Occipital lobe (tissue), 1 donor: ENCODE measurements at regions not wholly inside any gene's neighbourhood (a gene's known extent, or its start where the extent isn't known, plus 50 kb on each side); places are given as distances from the start of the nearest gene placed in this dataset.
"Not testable (repeated sequence)": the region's sequence is repeated elsewhere in the genome, so short reads cannot be mapped to it uniquely, and the experiment has no call there.

ENCODE experiments used
- DNase-seq: peaks from one replicate; lab custom pipeline; 2025; lab: John Stamatoyannopoulos, UW

DNA sequence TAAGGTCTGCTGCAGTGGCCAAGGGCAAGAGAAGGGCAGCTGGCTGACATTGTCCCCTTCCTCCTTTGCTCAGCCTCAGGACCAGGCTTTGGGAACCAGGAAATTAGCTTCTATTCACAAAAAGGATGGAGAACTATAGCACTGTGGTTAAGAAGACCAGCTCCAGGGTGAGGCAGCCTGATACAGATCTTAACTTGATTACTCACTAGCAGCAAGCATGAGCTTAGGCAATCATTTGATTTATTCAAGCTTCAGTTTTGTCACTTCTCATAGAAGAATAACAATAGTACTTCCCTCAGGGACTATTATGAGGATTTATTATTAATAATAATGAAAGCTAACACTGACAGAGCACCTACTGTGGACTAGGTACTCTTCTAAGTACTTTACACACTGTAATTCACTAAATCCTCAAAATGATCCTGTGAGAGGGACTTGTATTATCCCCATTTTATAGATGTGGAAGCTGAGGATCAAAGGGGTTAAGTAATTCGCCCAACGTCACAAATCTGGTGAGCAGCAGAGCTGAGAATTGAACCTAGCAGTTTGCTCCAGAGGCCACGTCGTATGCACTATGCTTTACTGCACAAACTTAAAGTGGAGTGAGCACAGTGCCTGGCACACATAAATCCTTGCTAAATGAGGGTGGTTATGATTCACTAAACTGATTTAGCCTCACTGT, 130.4 kb upstream of the PAK3 start:
- no peak for DNase-seq

DNA sequence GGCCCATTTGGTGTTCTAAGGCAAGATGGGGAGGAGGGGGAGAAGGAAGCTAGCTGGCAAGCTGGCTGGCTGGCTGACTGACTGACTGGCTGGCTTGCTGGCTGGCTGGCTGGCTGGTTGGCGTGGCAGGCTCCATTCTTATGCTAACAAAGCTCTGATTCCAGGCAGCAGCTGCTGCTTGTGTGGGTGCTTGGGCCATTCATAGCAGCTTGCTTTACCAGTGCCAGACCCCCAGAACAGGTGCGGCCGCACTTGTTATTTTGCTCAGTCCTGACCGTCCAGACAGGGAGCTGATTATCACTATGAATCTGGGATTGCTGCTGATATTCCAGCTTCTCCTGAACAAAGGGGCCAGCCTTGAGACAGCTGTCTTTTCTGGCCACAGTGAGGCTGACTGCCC, 131.2 kb upstream of the PAK3 start:
- peak; percentile 2 for DNase-seq

DNA sequence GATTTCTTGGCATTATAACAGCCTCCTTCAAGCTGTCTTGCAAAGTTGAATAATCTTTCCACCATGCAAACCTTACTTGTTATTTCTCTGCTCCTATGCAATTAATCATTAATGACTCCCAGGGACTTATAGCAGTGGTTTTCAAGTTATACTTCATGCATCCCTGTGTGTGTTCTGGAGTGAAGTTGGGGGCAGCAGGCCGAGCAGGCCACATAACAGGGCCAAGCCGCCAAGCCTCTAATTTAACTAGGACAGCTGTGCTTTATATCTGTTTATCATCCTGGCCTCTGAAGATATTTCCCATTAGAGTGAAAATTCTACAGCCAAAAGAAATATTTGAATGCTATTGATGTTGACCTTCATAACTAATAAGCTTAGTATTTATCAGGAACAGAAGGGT, 133.5 kb upstream of the PAK3 start:
- no peak for DNase-seq

DNA sequence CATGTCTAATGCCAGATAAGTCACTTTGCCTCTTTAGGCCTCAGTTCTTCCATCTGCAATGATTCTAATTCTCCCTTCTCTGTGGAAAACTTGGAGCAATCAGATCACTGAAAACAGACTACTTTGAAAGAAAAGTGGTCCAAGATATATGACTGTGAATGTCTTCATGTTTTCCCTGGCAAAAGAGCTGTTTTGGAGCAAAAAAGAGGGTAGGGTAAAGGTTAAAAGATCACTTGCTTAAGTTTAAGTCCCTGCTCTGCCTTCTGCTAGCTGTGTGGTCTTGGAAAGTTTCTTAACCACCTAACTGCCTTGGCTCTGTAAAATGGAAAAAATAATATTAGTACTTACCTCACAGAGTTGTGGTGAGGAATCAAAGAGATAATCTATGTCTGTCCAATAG, 140.3 kb upstream of the PAK3 start:
- no peak for DNase-seq

DNA sequence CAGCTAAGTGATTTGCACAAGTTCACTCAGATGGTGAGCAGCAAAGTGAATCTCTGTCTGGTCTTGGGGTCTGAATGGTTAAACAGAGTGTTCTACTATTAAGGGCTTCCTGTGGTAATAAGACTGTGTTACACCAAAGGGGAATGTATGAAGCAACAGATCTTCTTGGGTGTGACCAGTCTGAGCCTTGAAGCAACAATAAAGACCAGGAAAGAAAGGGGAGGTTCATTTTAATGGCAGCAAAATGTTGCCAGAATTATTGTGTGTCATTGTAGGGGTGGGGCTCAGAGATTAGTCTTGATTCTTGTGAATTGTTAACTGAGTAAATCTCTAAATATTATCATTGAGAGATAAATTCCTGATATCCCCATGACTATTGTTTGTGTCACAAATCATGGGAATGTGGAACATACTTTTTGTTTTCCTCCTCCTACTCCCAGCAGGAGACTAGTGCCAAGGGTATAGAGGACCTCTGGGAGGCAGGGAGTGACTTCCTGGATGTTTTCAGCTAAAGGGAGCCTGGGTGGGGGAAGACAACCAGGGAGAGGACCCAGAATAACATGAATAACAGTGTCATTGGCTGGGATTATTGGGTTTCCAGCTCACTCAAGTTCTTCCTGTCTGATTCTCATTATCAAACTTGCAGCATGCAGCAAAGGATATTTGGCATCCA, 141.4 kb upstream of the PAK3 start:
- no peak for DNase-seq

DNA sequence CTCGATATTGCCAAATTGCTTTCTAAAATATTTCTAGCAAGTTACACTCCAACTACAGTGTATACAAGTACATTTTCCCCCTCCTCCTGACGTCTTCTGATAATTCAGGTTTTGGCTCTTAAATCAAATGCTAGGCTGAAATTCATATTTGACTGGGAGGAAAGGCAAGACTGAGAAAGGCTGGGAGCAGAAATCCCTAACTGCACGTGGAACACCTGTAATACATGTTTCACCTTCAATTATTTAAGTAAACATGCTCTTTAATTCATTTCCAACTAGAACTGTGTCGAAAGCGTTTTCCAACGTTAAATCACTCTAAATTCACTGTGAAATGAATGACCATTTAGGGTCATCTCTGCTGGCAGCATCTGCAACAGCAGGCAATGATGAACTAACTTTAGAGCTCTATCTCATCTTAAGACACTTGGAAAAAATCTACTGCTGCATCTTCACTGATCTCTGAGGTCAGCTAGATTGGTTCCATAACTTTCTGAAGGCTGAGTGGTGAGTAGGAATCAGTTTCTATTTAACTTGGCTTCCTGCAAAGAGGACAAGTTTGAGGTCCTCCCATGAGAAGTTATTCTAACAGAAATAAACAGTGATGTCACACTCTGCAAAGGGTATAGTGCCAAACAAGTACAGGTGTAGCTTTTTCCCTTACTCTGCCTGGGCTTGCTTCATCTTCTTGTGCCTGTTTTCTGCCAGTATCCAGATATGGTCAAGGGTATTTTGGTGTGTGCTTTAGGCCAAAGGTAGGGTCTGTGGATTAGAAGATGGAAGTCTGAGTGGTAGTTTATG, 144.3 kb upstream of the PAK3 start:
- no peak for DNase-seq

DNA sequence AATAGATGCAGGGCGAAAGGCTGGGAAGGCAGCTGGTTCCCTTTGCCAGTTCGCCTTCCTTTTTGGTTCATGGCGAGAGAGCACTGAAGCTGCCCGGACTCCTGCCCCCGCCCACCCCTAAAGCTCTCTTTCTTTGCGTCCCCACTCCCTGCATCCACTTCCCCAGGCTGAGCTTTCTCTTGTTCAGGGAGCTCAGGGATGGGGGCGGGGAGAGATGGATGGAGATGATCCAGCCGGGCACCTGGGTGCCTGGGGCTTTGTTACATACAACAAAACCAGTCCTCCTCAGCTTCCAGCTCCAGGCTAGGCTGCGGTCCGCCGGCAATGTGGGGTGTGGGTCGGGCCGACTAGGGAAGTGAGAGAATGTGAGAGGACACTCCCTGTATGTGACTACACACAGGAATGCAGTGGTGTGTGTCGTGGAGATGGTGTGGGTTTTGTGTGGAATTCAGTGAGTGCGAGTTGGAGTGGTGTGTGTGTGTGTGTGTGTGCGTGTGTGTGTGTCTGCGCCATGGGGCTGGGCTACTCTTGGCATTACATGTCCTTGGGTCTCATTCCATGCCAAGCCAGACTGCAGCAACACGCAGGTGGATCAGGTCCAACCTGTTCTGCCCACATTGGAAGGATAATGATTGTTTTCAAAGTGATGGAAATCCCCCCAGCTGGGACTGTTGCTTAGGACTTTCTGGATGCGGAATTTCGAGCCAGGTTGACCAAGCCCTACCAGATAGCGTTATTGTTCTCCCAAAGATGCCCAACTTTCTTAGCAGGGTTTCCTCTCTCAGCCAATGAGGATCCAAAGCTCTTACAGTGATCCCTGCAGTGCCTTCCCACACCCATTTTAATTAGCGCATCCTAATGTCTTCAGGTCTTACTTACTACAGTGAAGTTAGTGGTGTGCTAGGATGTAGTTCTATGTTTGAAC, 149.4 kb upstream of the CHRDL1 start:
- DNase-seq = peak; percentile 13

DNA sequence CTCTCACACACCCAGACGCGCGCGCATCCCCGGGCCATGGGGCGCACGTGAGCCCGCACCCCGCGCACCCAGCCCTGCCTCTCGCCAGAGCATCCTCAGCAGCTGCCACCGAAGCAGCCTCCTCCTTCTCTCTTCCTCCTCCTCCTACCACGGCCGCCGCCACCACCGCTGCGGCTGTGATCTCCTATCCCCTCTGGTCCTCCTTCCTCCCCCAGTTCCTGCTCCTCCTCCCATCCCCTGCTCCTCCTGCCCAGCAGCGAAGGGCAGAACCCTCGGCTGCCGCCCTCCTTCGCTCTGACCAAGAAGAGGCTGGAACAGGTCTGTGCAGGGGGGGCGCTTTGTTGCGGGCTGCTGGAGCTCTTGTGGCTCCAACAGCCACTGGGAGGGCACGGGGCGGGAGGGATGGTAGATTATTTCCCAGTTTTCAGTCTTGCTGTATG, 148.7 kb upstream of the CHRDL1 start:
- no peak for DNase-seq

DNA sequence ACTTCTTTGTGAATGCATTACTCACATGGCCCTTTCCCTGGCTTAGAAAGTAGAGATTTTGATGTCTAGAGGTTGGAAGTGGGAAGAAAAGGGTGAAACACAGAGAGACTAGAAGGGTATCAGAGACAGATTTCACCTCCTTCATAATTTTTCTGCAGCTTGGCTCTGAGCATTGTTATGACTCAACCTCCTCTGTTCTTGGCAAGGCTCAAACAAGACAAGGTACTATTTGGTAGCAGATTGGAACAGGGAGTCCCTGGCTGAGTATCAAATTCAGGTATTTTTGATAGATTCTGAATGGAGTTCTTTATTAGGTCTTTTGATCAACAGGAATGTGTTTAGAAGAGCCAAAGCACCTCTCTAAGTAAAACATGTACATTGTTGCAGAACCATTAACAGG, 146.3 kb upstream of the CHRDL1 start:
- DNase-seq = no peak

DNA sequence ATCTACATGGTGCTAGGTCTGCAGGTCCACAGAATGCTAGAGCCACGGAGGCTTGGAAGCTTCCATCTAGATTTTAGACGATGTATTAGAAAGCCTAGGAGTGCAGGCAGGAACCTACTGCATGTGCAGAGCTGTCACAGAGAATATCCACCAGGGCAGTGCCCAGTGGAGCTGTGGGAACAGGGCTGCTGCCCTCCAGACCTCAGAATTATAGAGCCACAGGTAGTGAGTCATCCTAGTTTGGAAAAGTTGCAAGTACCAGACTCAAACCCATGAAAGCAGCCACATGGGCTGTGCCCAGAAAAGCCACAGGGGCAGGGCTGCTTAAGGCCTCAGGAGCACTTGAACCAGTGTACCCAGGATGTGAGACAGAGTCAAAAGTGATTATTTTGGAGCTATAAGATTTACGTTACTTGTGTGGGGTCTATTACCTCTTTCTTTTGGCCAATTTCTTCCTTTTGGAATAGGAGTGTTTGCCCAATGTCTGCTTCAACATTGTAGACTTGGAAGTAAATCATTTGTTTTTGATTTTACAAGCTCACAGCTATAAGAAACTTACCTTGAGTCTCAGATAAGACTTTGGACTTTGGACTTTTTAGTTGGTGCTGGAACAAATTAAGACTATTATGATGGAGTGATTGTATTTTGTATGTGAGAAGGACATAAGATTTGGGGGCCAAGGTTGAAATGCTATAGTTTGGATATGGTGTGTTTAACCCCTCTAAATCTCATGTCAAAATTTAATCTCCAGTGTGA, 143.5 kb upstream of the CHRDL1 start:
- no peak for DNase-seq

DNA sequence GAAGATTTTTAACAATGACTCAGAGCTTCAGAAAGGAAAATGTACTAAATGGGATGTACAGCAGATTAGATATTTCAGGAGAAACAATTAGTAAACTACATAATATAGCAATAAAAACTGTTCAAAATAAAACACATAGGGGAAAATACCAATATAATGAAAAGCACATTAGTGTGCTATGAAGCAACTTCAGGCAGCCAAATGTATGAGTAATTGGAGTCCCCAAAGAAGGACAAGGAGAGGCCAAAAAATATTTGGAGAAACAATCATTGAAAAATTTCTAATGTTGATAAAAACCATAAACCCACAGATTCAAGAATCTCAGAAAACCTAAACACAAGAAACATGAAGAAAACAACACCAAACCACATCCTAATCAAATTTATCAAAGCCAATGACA, 129.3 kb upstream of the CHRDL1 start:
- no peak for DNase-seq

DNA sequence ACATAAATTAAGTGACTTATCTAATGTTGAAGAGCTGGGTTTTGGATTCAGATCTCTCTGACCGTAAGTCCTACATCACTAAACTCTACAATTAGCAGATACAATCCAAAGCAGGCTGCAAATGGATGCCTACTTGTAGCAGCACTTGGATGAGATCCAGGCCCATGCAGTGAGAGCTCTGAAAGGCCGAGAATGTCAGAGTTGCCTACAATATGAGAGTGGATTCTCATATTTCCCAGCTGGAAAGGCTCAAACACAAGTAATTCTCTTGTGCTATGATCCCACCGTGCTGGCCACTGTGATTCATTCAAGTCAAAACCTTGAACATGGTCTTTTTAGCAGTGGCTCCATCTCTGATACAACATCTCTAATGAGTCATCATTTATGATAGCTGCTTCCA, 125.4 kb upstream of the CHRDL1 start:
- no peak for DNase-seq

DNA sequence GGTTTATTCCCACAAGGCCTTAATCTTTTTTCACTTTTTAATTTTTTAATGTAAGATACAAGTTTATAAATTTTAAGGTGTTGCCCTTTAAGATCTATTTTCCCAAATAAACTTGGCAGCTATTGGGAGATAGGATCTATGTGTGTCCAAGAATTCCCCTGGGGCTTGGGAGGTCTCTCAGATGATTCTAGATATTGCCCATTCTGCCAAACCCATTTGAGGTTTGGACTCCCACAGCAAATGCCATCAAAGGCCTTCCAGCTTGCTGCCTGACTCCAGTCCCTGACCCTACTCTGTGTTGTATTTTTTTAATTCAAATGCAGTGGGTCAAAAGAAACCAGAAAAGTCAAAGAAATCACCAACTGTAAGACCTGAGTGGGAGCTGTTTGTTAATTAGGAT, 120.0 kb upstream of the CHRDL1 start:
- no peak for DNase-seq

DNA sequence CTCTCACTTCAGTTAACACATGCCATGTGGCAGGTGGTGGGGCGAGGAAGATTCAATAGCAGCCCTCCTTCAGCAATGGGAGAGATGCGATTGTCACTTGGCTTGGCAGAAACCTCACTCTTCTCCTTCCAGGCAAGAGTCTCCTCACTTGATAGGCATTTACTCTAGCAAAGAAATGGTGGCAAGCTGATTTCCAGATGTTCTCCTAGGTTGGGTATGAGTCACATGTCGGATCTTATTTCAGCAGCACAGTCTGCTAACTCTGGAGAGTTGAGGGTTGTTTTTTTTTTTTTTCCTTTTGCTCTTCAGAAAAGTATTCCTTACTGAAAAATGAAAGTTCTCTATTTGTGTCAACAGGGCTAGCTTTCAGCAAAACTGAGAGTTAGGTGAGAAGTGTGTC, 119.5 kb upstream of the CHRDL1 start:
- DNase-seq = no peak

DNA sequence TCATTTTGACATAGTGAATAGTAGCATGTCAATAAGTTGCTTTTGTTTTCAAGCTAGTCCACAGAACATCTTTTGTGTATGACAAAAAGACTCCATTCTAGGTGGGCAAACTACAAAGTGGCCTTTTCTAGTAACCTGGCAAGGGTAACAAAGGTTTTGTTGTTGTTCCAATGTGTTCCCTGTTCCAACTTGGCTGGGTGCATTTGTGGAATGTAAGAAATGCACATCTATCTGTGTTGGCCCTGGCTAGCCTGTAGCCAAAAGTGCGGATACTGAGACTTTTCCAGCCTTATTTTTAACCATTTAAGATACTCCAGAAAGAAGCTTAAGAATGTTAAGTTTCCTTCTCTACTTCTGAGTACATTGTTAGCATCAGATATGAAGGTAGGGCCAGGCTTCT, 118.7 kb upstream of the CHRDL1 start:
- no peak for DNase-seq

DNA sequence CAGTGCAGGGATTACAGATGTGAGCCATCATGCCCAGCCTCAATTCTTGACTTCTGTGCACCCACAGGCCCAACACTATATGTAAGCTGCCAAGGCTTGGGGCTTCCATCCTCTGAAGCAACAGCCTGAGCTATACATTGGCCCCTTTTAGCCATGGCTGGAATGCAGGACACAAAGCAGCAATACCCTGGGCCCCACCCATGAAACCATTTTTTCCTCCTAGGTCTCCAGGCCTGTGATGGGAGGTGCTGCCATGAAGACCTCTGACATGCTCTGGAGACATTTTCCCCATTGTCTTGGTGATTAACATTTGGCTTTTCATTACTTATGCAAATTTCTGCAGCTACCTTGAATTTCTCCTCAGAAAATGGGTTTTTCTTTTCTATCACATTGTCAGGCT, 109.1 kb upstream of the CHRDL1 start:
- DNase-seq = not testable (repeated sequence)

DNA sequence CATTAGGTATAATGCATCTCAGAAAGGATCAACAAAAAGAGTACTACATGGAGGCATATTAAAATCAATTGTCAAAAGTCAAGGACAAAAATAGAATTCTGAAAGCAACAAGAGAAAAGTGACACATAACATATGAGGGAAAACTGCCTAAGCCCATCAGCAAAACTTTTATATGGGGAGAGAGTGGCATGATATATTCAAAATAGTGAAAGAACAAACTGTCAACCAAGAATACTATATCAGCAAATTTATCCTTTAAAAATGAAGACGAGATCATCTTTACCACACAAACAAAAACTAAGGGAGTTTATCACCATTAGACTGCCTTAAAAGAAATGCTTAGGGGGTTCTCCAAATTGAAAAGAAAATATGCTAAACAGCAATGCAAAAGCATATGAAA, 86.4 kb upstream of the CHRDL1 start:
- DNase-seq = no peak

DNA sequence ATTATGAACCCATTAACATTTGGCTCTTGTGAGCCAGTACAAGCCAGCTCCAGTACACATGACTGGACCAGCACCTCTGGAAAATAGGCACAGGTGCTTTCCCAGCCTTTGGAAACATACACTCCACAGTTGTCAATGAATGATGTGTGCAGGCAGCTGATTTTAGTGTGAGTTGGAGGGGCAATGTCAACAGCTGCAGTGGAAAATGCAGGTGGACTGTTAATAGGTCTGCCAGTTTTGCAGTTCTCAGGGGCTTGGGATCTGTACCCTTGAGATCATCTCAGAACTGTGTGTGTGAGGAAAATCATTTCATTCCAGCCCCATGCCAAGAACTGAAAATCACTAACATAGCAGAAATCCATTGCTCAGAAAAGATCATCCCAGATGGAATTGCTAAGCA, 81.7 kb upstream of the CHRDL1 start:
- DNase-seq = no peak

DNA sequence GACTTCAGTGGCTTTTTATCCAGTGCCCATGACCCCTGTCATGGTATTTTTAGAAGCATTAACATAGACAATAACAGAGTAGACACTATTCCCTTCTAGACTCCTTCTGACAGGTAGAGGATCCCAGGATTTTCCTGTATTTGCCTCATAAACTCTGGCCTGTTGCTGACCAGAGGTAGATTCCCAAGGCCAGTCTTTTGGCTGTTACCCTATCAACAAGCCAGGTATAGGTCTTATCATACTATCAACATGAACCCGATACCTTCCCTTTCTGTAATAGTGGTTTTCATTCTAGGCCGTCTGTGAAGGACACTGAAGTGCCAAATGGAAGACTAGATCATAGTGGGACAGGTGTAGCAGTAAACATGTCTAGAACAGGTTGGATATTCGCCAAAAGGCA, 76.2 kb upstream of the CHRDL1 start:
- DNase-seq = no peak

DNA sequence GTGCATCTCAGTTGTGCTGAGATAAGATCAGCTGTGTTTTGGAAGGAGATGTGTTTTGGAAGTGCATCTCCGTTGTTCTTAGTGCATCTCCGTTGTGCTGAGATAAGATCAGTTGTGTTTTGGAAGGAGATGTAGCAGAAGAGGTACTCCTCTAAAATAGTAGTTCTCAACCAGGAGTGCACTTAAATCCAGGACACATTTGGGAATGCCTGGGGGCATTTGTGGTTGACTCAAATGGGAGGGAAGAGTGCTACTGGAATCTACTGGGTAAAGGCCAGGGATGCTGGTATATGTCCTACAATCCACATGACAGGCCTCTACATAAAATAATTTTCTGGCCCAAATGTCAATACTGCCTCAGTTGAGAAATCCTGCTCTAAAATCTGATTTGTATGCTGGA, 70.8 kb upstream of the CHRDL1 start:
- DNase-seq = no peak

DNA sequence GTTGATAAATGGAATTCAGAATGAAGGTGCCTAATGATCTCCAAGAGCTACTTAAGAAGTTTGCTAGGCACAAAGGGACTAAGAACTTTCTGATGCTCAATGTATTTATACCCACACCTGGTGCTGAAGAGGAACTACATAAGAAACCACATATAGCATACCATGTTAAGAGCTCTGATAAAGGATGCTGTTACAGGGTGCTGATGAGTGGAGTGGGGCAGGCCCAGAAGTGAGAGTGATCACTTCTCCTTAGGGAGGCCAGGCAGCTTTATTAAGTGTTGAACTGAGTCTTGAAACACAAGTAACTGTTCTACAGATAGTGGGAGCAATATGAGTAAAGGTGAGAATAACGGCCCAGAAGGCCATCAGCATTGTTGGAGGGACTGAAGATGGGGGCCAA, 68.3 kb upstream of the CHRDL1 start:
- no peak for DNase-seq
